Keratinocyte (primary cell): ENCODE measurements at regions not wholly inside any gene's neighbourhood (a gene's known extent, or its start where the extent isn't known, plus 50 kb on each side); places are given as distances from the start of the nearest gene placed in this dataset.

Experiments
- DNase-seq: peaks from one replicate; pipeline ENCODE4 v3.0.0-alpha.2; 2011; ENCODE audit warnings: low read depth, missing footprints, low spot score
- FAIRE-seq: peaks from 2 replicates; lab custom pipeline; 2011; peaks lifted over from hg19 to GRCh38; lab: Jason Lieb, UNC
- H2AFZ ChIP-seq: 2 replicates; pipeline ENCODE4 v1.6.0; 2012; ENCODE audit warnings: low read length, control low read depth, inconsistent platforms; ENCODE audit not compliant: control insufficient read depth
- H3K27ac ChIP-seq: 2 replicates; pipeline ENCODE4 v1.5.1; 2011; ENCODE audit warnings: low read length; ENCODE audit not compliant: control insufficient read depth, insufficient read depth
- H3K27me3 ChIP-seq: 3 replicates; pipeline ENCODE4 v1.6.0; 2011; ENCODE audit warnings: low read length; ENCODE audit not compliant: control insufficient read depth, insufficient read depth; ENCODE audit errors: extremely low read depth
- H3K36me3 ChIP-seq, 2 experiments: 2 replicates in 1 of 2; 3 replicates in 1 of 2; pipeline ENCODE4 v1.5.1; 2011; ENCODE audit warnings: low read length in 2 of 2, mild to moderate bottlenecking in 1 of 2; ENCODE audit not compliant: control insufficient read depth in 2 of 2, insufficient read depth in 2 of 2; ENCODE audit errors: extremely low read depth in 1 of 2
- H3K4me1 ChIP-seq: 3 replicates; pipeline ENCODE4 v1.5.1; 2011; ENCODE audit warnings: low read length; ENCODE audit not compliant: control insufficient read depth, insufficient read depth; ENCODE audit errors: extremely low read depth
- H3K4me2 ChIP-seq: 3 replicates; pipeline ENCODE4 v1.6.0; 2011; ENCODE audit warnings: low read depth, low read length; ENCODE audit not compliant: control insufficient read depth, insufficient read depth; ENCODE audit errors: extremely low read depth
- H3K4me3 ChIP-seq, 3 experiments: fragments of 200-600 bp in 1 of 3; sonication (generic) in 1 of 3; 2 replicates in 2 of 3; 3 replicates in 1 of 3; pipeline ENCODE4 v1.5.1; 2011 to 2016; ENCODE audit warnings: low read length in 3 of 3, mild to moderate bottlenecking in 3 of 3, control low read depth in 2 of 3, inconsistent platforms in 1 of 3, low read depth in 1 of 3, mixed read lengths in 1 of 3, mixed run types in 1 of 3, moderate library complexity in 1 of 3; ENCODE audit not compliant: control insufficient read depth in 2 of 3, insufficient read depth in 2 of 3; ENCODE audit errors: extremely low read depth in 1 of 3
- H3K79me2 ChIP-seq: 2 replicates; pipeline ENCODE4 v1.6.0; 2012; ENCODE audit warnings: low read length; ENCODE audit not compliant: control insufficient read depth, insufficient read depth
- H3K9ac ChIP-seq: 3 replicates; pipeline ENCODE4 v1.6.0; 2011; ENCODE audit warnings: low read length; ENCODE audit not compliant: control insufficient read depth, insufficient read depth; ENCODE audit errors: extremely low read depth
- H3K9me1 ChIP-seq: 3 replicates; pipeline ENCODE4 v1.6.0; 2011; ENCODE audit warnings: low read length; ENCODE audit not compliant: control insufficient read depth, insufficient read depth; ENCODE audit errors: extremely low read depth
- H3K9me3 ChIP-seq: 2 replicates; pipeline ENCODE4 v1.5.1; 2012; ENCODE audit warnings: low read depth, low read length; ENCODE audit not compliant: control insufficient read depth
- H4K20me1 ChIP-seq: 3 replicates; pipeline ENCODE4 v1.6.0; 2011; ENCODE audit warnings: low read length; ENCODE audit not compliant: control insufficient read depth, insufficient read depth; ENCODE audit errors: extremely low read depth
- CTCF ChIP-seq, 3 experiments: IDR thresholded peaks in 1 of 3; conservative IDR thresholded peaks in 1 of 3; optimal IDR thresholded peaks in 1 of 3; 2 replicates in 2 of 3; 3 replicates in 1 of 3; pipeline versions ENCODE3 to v1.5.1; 2011; ENCODE audit warnings: low read length in 3 of 3, mild to moderate bottlenecking in 3 of 3, moderate library complexity in 2 of 3, control low read depth in 1 of 3, inconsistent platforms in 1 of 3; ENCODE audit not compliant: insufficient read depth in 2 of 3; ENCODE audit errors: extremely low read depth in 1 of 3
- EZH2 ChIP-seq: IDR thresholded peaks from one replicate; pipeline ENCODE4 v1.6.1; 2012; ENCODE audit warnings: inconsistent platforms, mild to moderate bottlenecking, low read length, moderate library complexity
- dilution Hi-C: fragments of 300-500 bp; cut with MboI; formaldehyde crosslinking; loops from one replicate; pipeline ENCODE4 v1.7.0; 2020; ENCODE audit warnings: low sequenced_read_pairs; ENCODE audit not compliant: extremely low pct_ligation_motif_present

- no peak overlapping the region for H3K4me3 ChIP-seq
- no peak overlapping the region for H2AFZ ChIP-seq
- no peak overlapping the region for H3K4me2 ChIP-seq
- TF ChIP-seq EZH2: no peak
- no peak for TF ChIP-seq CTCF (optimal IDR thresholded peaks at IDR 0.05 in 1 of 3, IDR thresholded peaks at IDR 0.05 in 1 of 3, conservative IDR thresholded peaks at IDR 0.05 in 1 of 3; ENCODE audit: extremely low read depth in 1 of 3, insufficient read depth in 2 of 3, low read length in 3 of 3)
- no peaks in the 10 kb centered on the region for H3K9me1 ChIP-seq
- FAIRE-seq (no peak), DNase-seq (no peak)
- H3K4me1 ChIP-seq: no peaks in the 10 kb centered on the region
- no peaks in the 10 kb centered on the region for H4K20me1 ChIP-seq
- H3K79me2 ChIP-seq: no peaks in the 10 kb centered on the region
- no peaks in the 10 kb centered on the region for H3K27me3 ChIP-seq
- H3K9me3 ChIP-seq: no peaks in the 10 kb centered on the region
- H3K27ac ChIP-seq: no peak overlapping the region
- no peaks in the 10 kb centered on the region for H3K36me3 ChIP-seq
- dilution Hi-C loops: no loop called here
- no peak overlapping the region for H3K9ac ChIP-seq
These were observed 457.8 kb downstream of the HACE1 start for GRCh38 chr6:104401926-104402325.

DNA sequence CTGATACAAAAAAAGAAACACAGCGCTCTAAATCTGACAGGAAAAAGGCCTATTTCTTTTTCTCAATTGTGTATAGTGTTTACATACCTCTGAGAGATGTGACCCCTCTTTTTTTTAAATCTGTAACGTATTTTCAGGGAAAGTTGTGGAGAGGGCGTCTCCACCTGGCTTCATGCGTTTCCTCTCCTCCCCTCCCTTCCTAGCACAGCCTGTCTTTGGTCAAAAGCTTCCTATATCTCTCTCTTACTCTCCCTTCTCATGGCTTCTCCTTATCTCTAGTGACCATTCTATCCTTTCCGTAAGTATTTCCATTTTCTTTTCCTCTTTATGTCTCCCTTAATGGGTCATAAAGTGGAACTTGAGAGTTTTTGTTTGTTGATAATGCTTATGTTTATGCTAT is 458.9 kb downstream of the HACE1 start:
- Histone ChIP-seq H3K79me2 (no peaks in the 10 kb centered on the region), H3K9me3 (no peaks in the 10 kb centered on the region), H3K36me3 (no peaks in the 10 kb centered on the region), H3K4me3 (no peak overlapping the region), H3K27me3 (no peaks in the 10 kb centered on the region), H4K20me1 (no peaks in the 10 kb centered on the region), H3K9ac (no peak overlapping the region), H3K4me1 (no peaks in the 10 kb centered on the region), H3K27ac (no peak overlapping the region), H3K4me2 (no peak overlapping the region), H2AFZ (no peak overlapping the region), H3K9me1 (no peaks in the 10 kb centered on the region)
- DNase-seq (no peak), FAIRE-seq (no peak)
- TF ChIP-seq CTCF (optimal IDR thresholded peaks at IDR 0.05 in 1 of 3, IDR thresholded peaks at IDR 0.05 in 1 of 3, conservative IDR thresholded peaks at IDR 0.05 in 1 of 3; ENCODE audit: extremely low read depth in 1 of 3, insufficient read depth in 2 of 3, low read length in 3 of 3) (no peak), EZH2 (no peak)
- dilution Hi-C loops: no loop called here
